HCT116 (cell line): ENCODE measurements at regions not wholly inside any gene's neighbourhood (a gene's known extent, or its start where the extent isn't known, plus 50 kb on each side); places are given as distances from the start of the nearest gene placed in this dataset.

ENCODE experiments used
- ATAC-seq: fragments of 200-7000 bp; cut with Tn5 transposase; 2 replicates; pipeline ENCODE4 v1.9.1; 2020; ENCODE audit warnings: mild to moderate bottlenecking, moderate library complexity
- BruUV-seq: library from RNA; stranded (reverse); fragments of 400-500 nt; replicated peaks from 2 replicates; lab custom pipeline; 2021; lab: Mats Ljungman, UMichigan
- CTCF ChIA-PET: fragments of 300-600 bp; sonication (Branson Sonifier 250); formaldehyde crosslinking; loops from one replicate; lab custom pipeline; 2021; ENCODE audit warnings: antibody characterized with exemption; lab: Charles Lee
- POLR2A ChIA-PET: fragments of 300-600, 350-600 bp; sonication (Branson Sonifier 250); formaldehyde crosslinking; loops from one replicate; lab custom pipeline; 2021; ENCODE audit warnings: antibody characterized with exemption; lab: Charles Lee
- RAD21 ChIA-PET, 2 experiments: fragments of 300-600 bp; sonication (Branson Sonifier 250); formaldehyde crosslinking; loops; one replicate each; lab custom pipeline; 2023; ENCODE audit warnings: low total read pairs in 2 of 2; ENCODE audit not compliant: uncharacterized antibody in 2 of 2, unreplicated experiment in 2 of 2, low non-redundant PET in 1 of 2; lab: Charles Lee
- DNase-seq: peaks from one replicate; pipeline ENCODE4 v3.0.0-alpha.2; 2010; ENCODE audit warnings: low read depth, low spot score
- H2AFZ ChIP-seq: fragments of 200-600 bp; shearing (Covaris generic), sonication (generic); 2 replicates; pipeline ENCODE4 v1.6.1; 2017; ENCODE audit warnings: low read depth, mixed run types, mixed read lengths, antibody characterized with exemption, low read length; ENCODE audit not compliant: poor library complexity, severe bottlenecking
- H3K27ac ChIP-seq: 2 replicates; pipeline ENCODE4 v1.5.1; 2012; ENCODE audit warnings: low read depth, low read length
- H3K27me3 ChIP-seq: fragments of 200-600 bp; sonication (generic); 2 replicates; pipeline ENCODE4 v1.6.1; 2016; ENCODE audit warnings: mixed run types, low read length, mixed read lengths; ENCODE audit not compliant: insufficient read depth
- H3K36me3 ChIP-seq, 2 experiments: fragments of 200-500 bp in 1 of 2; fragments of 200-600 bp in 1 of 2; sonication (Bioruptor generic) in 1 of 2; sonication (generic) in 1 of 2; 2 replicates each; pipeline versions ENCODE4 v1.5.1 to v1.6.1; 2014 to 2016; ENCODE audit warnings: low read length in 2 of 2, inconsistent platforms in 1 of 2, mixed read lengths in 1 of 2, mixed run types in 1 of 2; ENCODE audit not compliant: insufficient read depth in 2 of 2, control insufficient read depth in 1 of 2
- H3K4me1 ChIP-seq, 2 experiments: fragments of 200-600 bp in 1 of 2; sonication (generic) in 1 of 2; 2 replicates each; pipeline versions ENCODE4 v1.5.1 to v1.6.1; 2012 to 2017; ENCODE audit warnings: low read length in 2 of 2, inconsistent platforms in 1 of 2, mild to moderate bottlenecking in 1 of 2, mixed read lengths in 1 of 2, mixed run types in 1 of 2, moderate library complexity in 1 of 2; ENCODE audit not compliant: insufficient read depth in 2 of 2, control insufficient read depth in 1 of 2
- H3K4me2 ChIP-seq: fragments of 200-600 bp; sonication (generic); 2 replicates; pipeline ENCODE4 v1.6.1; 2017; ENCODE audit warnings: mixed run types, low read length, mixed read lengths
- H3K4me3 ChIP-seq, 2 experiments: fragments of 200-600 bp in 1 of 2; sonication (generic) in 1 of 2; replicated peaks in 1 of 2; 2 replicates each; pipeline ENCODE4 v1.5.1; 2011 to 2016; ENCODE audit warnings: low read length in 2 of 2, control low read depth in 1 of 2, low read depth in 1 of 2, mild to moderate bottlenecking in 1 of 2, mixed read lengths in 1 of 2, mixed run types in 1 of 2
- H3K79me2 ChIP-seq: fragments of 200-600 bp; sonication (generic); 2 replicates; pipeline ENCODE4 v1.6.1; 2017; ENCODE audit warnings: mild to moderate bottlenecking, mixed run types, low read length, moderate library complexity, mixed read lengths; ENCODE audit not compliant: insufficient read depth
- H3K9ac ChIP-seq: fragments of 200-600 bp; sonication (generic); 2 replicates; pipeline ENCODE4 v1.6.1; 2016; ENCODE audit warnings: low read length, mixed read lengths
- H3K9me2 ChIP-seq: fragments of 200-600 bp; sonication (generic), shearing (Covaris generic); 2 replicates; pipeline ENCODE4 v1.6.1; 2017; ENCODE audit warnings: mixed run types, mild to moderate bottlenecking, moderate library complexity; ENCODE audit not compliant: insufficient read depth
- H3K9me3 ChIP-seq, 2 experiments: fragments of 200-500 bp in 1 of 2; fragments of 200-600 bp in 1 of 2; sonication (Bioruptor generic) in 1 of 2; sonication (generic) in 1 of 2; 2 replicates each; pipeline ENCODE4 v1.6.1; 2014 to 2017; ENCODE audit warnings: low read length in 2 of 2, mixed read lengths in 2 of 2, inconsistent platforms in 1 of 2, low read depth in 1 of 2, mild to moderate bottlenecking in 1 of 2, mixed run types in 1 of 2, moderate library complexity in 1 of 2; ENCODE audit not compliant: control insufficient read depth in 1 of 2, insufficient read depth in 1 of 2
- H4K20me1 ChIP-seq: fragments of 200-600 bp; sonication (generic), shearing (Covaris generic); 2 replicates; pipeline ENCODE4 v1.6.1; 2017; ENCODE audit warnings: mixed run types, mild to moderate bottlenecking, moderate library complexity; ENCODE audit not compliant: insufficient read depth
- CEBPB ChIP-seq: IDR thresholded peaks from 2 replicates; pipeline ENCODE4 v1.6.1; 2012; ENCODE audit warnings: low read depth
- CTCF ChIP-seq, 3 experiments: fragments of 200-600 bp in 1 of 3; sonication (generic) in 1 of 3; IDR thresholded peaks in 2 of 3; conservative IDR thresholded peaks in 1 of 3; 2 replicates each; pipeline ENCODE4 v1.5.1; 2012 to 2017; ENCODE audit warnings: low read depth in 2 of 3, low read length in 2 of 3, antibody characterized with exemption in 1 of 3, borderline replicate concordance in 1 of 3, control low read depth in 1 of 3, mild to moderate bottlenecking in 1 of 3, mixed read lengths in 1 of 3, mixed run types in 1 of 3, moderate library complexity in 1 of 3; ENCODE audit not compliant: insufficient read depth in 1 of 3
- EGR1 ChIP-seq: IDR thresholded peaks from 2 replicates; pipeline ENCODE4 v1.6.1; 2012; ENCODE audit warnings: low read depth
- EZH2 ChIP-seq: fragments of 200-600 bp; sonication (generic); IDR thresholded peaks from 2 replicates; pipeline ENCODE4 v1.6.1; 2017; ENCODE audit warnings: antibody characterized with exemption, mixed run types
- EZH2phosphoT487 ChIP-seq: fragments of 200-600 bp; IDR thresholded peaks from 2 replicates; pipeline ENCODE4 v1.6.1; 2018; ENCODE audit warnings: antibody characterized with exemption, borderline replicate concordance
- JUND ChIP-seq: IDR thresholded peaks from 2 replicates; pipeline ENCODE4 v1.6.1; 2012
- MAX ChIP-seq: IDR thresholded peaks from 2 replicates; pipeline ENCODE4 v1.6.1; 2012
- POLR2A ChIP-seq: IDR thresholded peaks from 2 replicates; pipeline ENCODE4 v1.7.0; 2011; ENCODE audit warnings: borderline replicate concordance; ENCODE audit not compliant: insufficient read depth, insufficient read length; ENCODE audit errors: extremely low read depth
- RAD21 ChIP-seq: IDR thresholded peaks from 2 replicates; pipeline ENCODE4 v1.6.1; 2012; ENCODE audit warnings: low read depth, mild to moderate bottlenecking
- SRF ChIP-seq: IDR thresholded peaks from 2 replicates; pipeline ENCODE4 v1.6.1; 2012; ENCODE audit warnings: low read depth
- TCF7L2 ChIP-seq: IDR thresholded peaks from 2 replicates; pipeline ENCODE4 v1.7.0; 2011; ENCODE audit warnings: borderline replicate concordance, inconsistent platforms; ENCODE audit not compliant: insufficient read depth, insufficient read length; ENCODE audit errors: extremely low read depth
- YY1 ChIP-seq: IDR thresholded peaks from 2 replicates; pipeline ENCODE4 v1.6.1; 2011; ENCODE audit warnings: low read length, low read depth, moderate library complexity, mild to moderate bottlenecking; ENCODE audit not compliant: insufficient replicate concordance; ENCODE audit errors: extremely low read depth
- intact Hi-C: fragments of 100-400 bp; cut with micrococcal nuclease; formaldehyde crosslinking; loops from 2 replicates; pipeline ENCODE4 v1.10.0; 2022
- TF ChIP-seq, protein P1 (sequence below): IDR thresholded peaks from 2 replicates; pipeline ENCODE4 v1.6.1; 2012; ENCODE audit warnings: low read depth
- TF ChIP-seq, protein P2 (sequence below): IDR thresholded peaks from 2 replicates; pipeline ENCODE4 v1.6.1; 2011; ENCODE audit warnings: mild to moderate bottlenecking, low read length, moderate library complexity; ENCODE audit not compliant: insufficient replicate concordance; ENCODE audit errors: extremely low read depth

DNA sequence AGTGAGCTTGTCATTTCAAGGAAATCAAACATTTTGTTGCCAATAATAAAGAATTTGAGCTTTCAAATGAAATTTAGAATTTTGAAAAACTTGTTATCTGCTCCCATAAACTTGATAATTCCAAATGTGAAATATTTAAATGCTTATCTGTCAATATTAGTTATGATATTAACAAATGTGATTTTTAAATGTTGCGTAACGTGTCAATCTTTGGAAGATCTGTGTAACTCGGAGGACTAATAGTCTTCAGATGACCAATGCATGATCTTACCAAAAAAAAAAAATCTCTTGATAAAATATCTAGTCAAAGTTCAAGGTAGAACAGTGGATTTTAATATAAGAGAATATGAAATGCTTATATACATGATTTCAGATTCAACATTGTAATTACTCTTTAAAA is 274.5 kb upstream of the HSF2 start:
- ChIA-PET POLR2A (no interaction called here), RAD21 (no interaction called here), CTCF (no interaction called here)
- H3K79me2 ChIP-seq, result no peaks in the 10 kb centered on the region
- DNase-seq, result no peak
- intact Hi-C loops, result no loop called here
- no peak overlapping the region for H3K9ac ChIP-seq
- no peak overlapping the region for H3K27ac ChIP-seq
- no TSS peak for BruUV-seq
- H3K9me2 ChIP-seq, result no peaks in the 10 kb centered on the region
- H3K4me1 ChIP-seq, result no peaks in the 10 kb centered on the region
- no peak overlapping the region for H2AFZ ChIP-seq
- H3K36me3 ChIP-seq, result no peaks in the 10 kb centered on the region
- no peaks in the 10 kb centered on the region for H3K27me3 ChIP-seq
- TF ChIP-seq YY1 (no peak), JUND (no peak), CEBPB (no peak), MAX (no peak), RAD21 (no peak), EZH2 (no peak), TCF7L2 (no peak), EZH2phosphoT487 (no peak), EGR1 (no peak), SRF (no peak), POLR2A (no peak), CTCF (IDR thresholded peaks at IDR 0.05 in 2 of 3, conservative IDR thresholded peaks at IDR 0.05 in 1 of 3; ENCODE audit: borderline replicate concordance in 1 of 3, insufficient read depth in 1 of 3, low read depth in 2 of 3, low read length in 2 of 3) (no peak)
- TF ChIP-seq, protein P1, sequence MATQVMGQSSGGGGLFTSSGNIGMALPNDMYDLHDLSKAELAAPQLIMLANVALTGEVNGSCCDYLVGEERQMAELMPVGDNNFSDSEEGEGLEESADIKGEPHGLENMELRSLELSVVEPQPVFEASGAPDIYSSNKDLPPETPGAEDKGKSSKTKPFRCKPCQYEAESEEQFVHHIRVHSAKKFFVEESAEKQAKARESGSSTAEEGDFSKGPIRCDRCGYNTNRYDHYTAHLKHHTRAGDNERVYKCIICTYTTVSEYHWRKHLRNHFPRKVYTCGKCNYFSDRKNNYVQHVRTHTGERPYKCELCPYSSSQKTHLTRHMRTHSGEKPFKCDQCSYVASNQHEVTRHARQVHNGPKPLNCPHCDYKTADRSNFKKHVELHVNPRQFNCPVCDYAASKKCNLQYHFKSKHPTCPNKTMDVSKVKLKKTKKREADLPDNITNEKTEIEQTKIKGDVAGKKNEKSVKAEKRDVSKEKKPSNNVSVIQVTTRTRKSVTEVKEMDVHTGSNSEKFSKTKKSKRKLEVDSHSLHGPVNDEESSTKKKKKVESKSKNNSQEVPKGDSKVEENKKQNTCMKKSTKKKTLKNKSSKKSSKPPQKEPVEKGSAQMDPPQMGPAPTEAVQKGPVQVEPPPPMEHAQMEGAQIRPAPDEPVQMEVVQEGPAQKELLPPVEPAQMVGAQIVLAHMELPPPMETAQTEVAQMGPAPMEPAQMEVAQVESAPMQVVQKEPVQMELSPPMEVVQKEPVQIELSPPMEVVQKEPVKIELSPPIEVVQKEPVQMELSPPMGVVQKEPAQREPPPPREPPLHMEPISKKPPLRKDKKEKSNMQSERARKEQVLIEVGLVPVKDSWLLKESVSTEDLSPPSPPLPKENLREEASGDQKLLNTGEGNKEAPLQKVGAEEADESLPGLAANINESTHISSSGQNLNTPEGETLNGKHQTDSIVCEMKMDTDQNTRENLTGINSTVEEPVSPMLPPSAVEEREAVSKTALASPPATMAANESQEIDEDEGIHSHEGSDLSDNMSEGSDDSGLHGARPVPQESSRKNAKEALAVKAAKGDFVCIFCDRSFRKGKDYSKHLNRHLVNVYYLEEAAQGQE, result no peak
- TF ChIP-seq, protein P2, sequence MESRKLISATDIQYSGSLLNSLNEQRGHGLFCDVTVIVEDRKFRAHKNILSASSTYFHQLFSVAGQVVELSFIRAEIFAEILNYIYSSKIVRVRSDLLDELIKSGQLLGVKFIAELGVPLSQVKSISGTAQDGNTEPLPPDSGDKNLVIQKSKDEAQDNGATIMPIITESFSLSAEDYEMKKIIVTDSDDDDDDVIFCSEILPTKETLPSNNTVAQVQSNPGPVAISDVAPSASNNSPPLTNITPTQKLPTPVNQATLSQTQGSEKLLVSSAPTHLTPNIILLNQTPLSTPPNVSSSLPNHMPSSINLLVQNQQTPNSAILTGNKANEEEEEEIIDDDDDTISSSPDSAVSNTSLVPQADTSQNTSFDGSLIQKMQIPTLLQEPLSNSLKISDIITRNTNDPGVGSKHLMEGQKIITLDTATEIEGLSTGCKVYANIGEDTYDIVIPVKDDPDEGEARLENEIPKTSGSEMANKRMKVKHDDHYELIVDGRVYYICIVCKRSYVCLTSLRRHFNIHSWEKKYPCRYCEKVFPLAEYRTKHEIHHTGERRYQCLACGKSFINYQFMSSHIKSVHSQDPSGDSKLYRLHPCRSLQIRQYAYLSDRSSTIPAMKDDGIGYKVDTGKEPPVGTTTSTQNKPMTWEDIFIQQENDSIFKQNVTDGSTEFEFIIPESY, result no peak
- H3K4me2 ChIP-seq, result no peak overlapping the region
- no peak overlapping the region for H3K4me3 ChIP-seq
- no peaks in the 10 kb centered on the region for H3K9me3 ChIP-seq
- no peak for ATAC-seq
- H4K20me1 ChIP-seq, result no peaks in the 10 kb centered on the region
